NCI-H82 treated with DMSO at 0.1 percent for 48 hours (cell line): ENCODE measurements at regions not wholly inside any gene's neighbourhood (a gene's known extent, or its start where the extent isn't known, plus 50 kb on each side); places are given as distances from the start of the nearest gene placed in this dataset.
"Not testable (repeated sequence)": the region's sequence is repeated elsewhere in the genome, so short reads cannot be mapped to it uniquely, and the experiment has no call there.

ENCODE experiments used
- DNase-seq: peaks from one replicate; lab custom pipeline; 2025; ENCODE audit not compliant: unreplicated experiment; lab: John Stamatoyannopoulos, UW

- DNase-seq = no peak
Observed at GRCh38 chr18:9047715-9048114, 54.8 kb upstream of the NDUFV2 start.

DNA sequence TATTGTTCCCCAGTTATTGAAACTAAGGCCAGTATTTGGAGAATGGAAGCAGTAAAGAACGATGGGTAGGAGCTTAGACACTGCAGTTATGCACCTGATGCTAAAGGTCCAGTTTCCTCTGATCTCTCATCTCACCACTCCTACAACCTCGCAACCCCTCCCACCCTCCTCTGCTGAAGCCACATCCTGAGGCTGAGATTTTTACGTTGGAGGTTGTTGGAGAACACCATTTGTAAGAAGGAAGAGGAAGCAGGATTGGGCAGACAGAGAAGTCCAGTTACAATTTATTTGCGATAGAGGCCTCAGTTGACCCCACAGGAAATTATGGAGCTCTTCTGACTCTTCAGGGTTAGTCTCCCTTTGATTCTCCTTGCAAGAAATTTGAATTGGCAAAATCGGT is 54.3 kb upstream of the NDUFV2 start:
- DNase-seq = no peak

DNA sequence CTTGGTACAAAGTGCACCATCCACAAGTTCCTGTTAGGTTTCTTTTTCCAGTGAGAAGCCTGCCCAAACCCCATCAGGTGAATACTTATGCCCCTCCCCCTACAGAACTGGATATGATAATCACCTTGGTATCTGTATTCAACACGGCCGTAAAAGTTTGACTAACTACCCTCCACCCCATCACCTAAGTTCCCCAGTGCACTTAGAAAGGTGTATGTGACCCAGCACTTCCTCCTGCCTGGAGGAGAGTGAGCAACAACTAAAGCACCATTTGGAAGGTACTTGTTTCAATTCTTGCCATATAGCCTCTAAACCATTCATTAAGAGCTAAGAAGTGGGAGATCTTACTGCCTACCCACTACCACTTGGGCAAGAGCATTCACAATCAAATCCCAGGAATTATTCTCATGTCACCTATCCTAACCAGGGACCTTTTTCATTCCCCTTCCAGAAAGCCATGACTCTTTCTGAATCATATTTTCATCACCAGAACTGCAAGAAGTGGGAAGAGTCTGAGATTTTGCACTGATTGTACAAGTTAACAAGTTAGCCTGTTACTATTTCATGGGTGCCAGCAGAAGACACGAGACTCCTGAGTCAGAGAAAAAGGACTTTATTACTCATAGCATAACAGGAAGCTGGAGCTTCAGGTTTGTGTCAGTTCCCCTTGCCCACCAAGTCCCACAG is 53.5 kb upstream of the NDUFV2 start:
- DNase-seq = no peak

GRCh38 chr18:9049495-9049809 is 53.0 kb upstream of the NDUFV2 start:
- DNase-seq = no peak

DNA sequence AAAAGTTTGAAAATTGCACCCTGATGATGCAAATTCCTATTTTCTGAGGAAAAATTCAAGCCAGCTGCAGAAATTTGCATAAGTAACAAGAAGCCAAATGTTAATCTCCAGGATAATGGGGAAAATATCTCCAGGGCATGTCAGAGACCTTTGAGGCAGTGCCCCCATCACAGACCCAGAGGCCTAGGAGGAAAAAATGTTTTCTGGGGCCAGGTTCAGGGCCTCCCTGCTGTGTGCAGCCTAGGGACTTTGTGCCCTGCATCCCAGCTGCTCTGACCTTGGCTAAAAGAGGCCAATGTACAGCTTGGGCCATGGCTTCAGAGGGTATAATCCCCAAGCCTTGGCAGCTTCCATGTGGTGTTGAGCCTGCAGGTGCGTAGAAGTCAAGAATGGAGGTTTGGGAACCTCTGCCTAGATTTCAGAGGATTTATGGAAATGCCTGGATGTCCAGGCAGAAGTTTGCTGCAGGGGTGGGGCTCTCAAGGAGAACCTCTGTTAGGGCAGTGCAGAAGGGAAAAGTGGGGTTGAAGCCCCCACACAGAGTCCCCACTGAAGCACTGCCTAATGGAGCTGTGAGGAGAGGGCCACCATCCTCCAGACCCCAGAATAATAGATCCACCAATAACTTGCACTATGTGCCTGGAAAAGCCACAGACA is 51.7 kb upstream of the NDUFV2 start:
- not testable (repeated sequence) for DNase-seq
